ENCODE measurements at regions not wholly inside any gene's neighbourhood (a gene's known extent, or its start where the extent isn't known, plus 50 kb on each side); places are given as distances from the start of the nearest gene placed in this dataset.

DNA sequence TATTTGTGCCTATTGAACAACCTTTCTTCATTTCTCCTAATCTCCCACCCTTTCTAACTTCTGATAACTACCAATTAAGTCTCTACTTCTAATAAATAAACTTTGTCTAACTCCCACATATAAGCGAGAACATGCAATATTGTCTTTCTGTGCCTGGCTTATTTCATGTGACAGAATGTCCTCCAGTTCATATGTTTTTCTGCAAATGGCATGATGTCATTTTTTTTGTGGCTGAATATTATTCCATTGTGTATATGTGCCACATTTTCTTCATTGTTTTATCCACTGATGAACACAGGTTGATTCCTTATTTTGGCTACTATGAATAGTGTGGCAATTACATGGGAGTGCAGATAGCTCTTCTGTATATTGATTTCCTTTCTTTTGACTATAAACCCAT, 1041.5 kb upstream of the MANEA start:
- ChIA-PET CTCF (no interaction called here), POLR2A (no interaction called here)
- TF ChIP-seq, protein P1, sequence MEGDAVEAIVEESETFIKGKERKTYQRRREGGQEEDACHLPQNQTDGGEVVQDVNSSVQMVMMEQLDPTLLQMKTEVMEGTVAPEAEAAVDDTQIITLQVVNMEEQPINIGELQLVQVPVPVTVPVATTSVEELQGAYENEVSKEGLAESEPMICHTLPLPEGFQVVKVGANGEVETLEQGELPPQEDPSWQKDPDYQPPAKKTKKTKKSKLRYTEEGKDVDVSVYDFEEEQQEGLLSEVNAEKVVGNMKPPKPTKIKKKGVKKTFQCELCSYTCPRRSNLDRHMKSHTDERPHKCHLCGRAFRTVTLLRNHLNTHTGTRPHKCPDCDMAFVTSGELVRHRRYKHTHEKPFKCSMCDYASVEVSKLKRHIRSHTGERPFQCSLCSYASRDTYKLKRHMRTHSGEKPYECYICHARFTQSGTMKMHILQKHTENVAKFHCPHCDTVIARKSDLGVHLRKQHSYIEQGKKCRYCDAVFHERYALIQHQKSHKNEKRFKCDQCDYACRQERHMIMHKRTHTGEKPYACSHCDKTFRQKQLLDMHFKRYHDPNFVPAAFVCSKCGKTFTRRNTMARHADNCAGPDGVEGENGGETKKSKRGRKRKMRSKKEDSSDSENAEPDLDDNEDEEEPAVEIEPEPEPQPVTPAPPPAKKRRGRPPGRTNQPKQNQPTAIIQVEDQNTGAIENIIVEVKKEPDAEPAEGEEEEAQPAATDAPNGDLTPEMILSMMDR (IDR thresholded peaks at IDR 0.05; ENCODE audit: insufficient read depth, low read length, missing control alignments), result no peak
- H3K4me3 ChIP-seq (ENCODE audit: low read depth, low read length), result no peak overlapping the region
- DNase-seq (ENCODE audit: low read depth, low spot score), result no peak

DNA sequence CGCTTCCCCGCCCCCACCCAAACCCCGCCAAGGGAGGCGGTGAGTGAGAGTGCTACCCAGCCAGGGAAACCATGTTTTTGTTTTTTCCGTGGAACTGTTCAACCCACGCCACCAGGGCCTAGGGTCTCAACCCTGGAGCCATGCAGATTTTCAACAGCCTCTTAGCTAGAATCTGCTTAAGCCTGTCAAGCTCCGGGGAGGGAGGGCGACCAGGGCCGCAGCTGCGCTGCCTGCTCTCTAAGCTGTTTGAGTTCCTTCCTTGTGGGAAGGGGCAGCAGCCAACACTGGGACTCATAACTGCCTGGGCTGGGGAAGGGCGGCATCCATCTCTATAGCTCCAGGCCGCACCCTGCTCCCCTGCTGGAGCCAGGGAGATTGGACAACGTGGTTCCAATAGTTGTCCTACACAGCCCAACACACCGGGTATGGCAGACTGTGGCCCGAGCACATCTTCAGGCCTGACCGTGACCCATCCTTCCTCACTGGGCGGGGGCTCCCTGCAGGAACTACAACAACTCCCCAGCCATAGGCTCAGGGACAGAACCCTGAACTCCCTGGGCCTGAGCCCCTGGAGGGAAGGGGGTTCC, 1065.7 kb upstream of the MANEA start:
- TF ChIP-seq, protein P1 (IDR thresholded peaks at IDR 0.05; ENCODE audit: insufficient read depth, low read length, missing control alignments), result no peak
- CTCF ChIA-PET, result no interaction called here
- no peak for DNase-seq (ENCODE audit: low read depth, low spot score)
- POLR2A ChIA-PET, result no interaction called here
- H3K4me3 ChIP-seq (ENCODE audit: low read depth, low read length), result no peak overlapping the region

DNA sequence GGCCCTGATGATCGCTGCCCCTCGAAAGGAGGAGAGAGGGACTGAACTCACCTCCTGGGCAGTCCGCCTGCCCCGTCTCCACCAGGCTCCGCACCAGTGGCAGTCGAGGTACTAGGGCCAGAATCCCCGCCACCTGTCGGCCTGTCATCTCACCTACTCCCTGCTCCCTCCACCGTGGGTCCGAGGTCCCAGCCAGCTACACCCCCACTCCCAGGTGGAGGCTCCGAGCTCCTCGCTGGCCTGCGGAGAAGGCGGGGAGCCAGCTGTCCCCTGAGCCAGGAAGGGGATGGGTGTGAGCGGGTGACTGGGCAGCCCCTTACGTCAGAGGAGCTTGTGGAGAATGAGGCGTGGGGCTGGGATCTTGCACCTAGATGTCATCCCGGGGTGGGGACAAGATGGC, 1066.5 kb upstream of the MANEA start:
- H3K4me3 ChIP-seq (ENCODE audit: low read depth, low read length), result no peak overlapping the region
- DNase-seq (ENCODE audit: low read depth, low spot score), result no peak
- ChIA-PET POLR2A (no interaction called here), CTCF (no interaction called here)
- TF ChIP-seq, protein P1 (IDR thresholded peaks at IDR 0.05; ENCODE audit: insufficient read depth, low read length, missing control alignments), result no peak

DNA sequence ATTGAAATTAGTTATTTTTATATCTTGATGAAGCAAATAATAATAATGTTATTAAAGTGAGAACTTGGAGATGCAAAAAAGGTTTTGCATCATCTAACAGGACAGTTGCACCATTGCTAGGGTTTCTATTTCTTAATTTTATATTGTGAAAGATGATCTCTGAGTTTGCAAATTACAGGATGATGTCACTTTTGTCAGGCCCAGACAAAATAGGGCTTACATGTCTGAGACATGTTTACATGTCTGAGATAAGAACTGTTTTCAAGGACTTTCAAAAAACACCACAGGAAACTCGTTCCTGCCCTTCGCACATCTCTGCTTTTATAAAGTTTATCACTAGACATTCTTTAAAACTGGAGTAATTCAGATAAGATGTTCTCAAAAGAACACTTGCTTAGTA, 1075.8 kb upstream of the MANEA start:
- H3K4me3 ChIP-seq (ENCODE audit: low read depth, low read length), result no peak overlapping the region
- no peak for DNase-seq (ENCODE audit: low read depth, low spot score)
- TF ChIP-seq, protein P1 (IDR thresholded peaks at IDR 0.05; ENCODE audit: insufficient read depth, low read length, missing control alignments), result no peak
- ChIA-PET CTCF (no interaction called here), POLR2A (no interaction called here)

DNA sequence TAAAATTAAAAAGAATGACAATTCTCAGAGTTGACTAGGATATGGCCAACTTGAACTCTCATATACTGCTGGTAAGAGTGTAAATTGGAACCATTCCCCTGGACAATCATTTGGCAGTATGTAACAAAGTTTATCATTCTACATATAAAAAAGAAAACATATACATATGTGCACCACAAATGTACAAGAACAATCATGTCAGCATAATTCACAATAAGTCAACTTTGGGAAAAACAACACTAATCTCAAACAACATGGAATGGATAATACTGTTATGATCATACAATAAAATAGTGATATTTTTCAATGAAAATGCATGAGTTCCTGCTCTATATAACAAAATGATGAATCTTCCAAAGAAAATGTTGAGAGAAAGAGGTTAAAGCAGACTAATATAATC, 1078.7 kb upstream of the EPHA7 start:
- POLR2A ChIA-PET, result no interaction called here
- TF ChIP-seq, protein P1 (IDR thresholded peaks at IDR 0.05; ENCODE audit: insufficient read depth, low read length, missing control alignments), result no peak
- no peak for DNase-seq (ENCODE audit: low read depth, low spot score)
- no peak overlapping the region for H3K4me3 ChIP-seq (ENCODE audit: low read depth, low read length)
- CTCF ChIA-PET, result no interaction called here

DNA sequence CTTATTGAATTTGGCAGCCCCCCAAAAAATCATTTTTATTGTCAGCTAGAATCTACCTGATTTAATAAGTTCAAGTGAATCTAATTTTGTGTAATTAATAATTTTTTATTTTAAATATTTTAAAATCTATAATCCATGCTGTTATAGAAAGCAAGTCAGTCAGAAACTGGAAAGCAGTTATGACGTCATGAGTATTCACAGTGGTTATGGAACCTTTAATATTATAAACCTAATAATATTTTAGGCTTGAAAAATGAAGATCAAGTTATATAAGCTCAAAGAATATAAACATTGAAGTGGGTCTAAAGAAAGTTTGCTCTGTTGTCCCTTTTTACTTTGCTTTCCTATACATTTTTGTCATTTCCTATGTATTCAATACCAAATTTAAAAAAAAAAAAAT, 1075.1 kb upstream of the EPHA7 start:
- CTCF ChIA-PET, result no interaction called here
- no peak for DNase-seq (ENCODE audit: low read depth, low spot score)
- POLR2A ChIA-PET, result no interaction called here
- TF ChIP-seq, protein P1 (IDR thresholded peaks at IDR 0.05; ENCODE audit: insufficient read depth, low read length, missing control alignments), result no peak
- H3K4me3 ChIP-seq (ENCODE audit: low read depth, low read length), result no peak overlapping the region
